ENCODE measurements at regions not wholly inside any gene's neighbourhood (a gene's known extent, or its start where the extent isn't known, plus 50 kb on each side); places are given as distances from the start of the nearest gene placed in this dataset.

- TF ChIP-seq CTCF (IDR thresholded peaks at IDR 0.05; ENCODE audit: extremely low read depth in 1 of 2, insufficient read depth in 1 of 2, low read depth in 1 of 2, low read length in 2 of 2): no peak
- TF ChIP-seq EZH2 (IDR thresholded peaks at IDR 0.05; ENCODE audit: borderline replicate concordance, low read depth, low read length, severe bottlenecking): no peak
- TF ChIP-seq POLR2AphosphoS5 (IDR thresholded peaks at IDR 0.05; ENCODE audit: insufficient read depth, low read depth, low read length): no peak
- TF ChIP-seq POLR2A (IDR thresholded peaks at IDR 0.05; ENCODE audit: low read depth, low read length): no peak
- no peak for TF ChIP-seq MYC (IDR thresholded peaks at IDR 0.05; ENCODE audit: low read depth, low read length)
- no peak for TF ChIP-seq MAX (IDR thresholded peaks at IDR 0.05; ENCODE audit: insufficient read depth, insufficient read length)
- TF ChIP-seq JUN (IDR thresholded peaks at IDR 0.05; ENCODE audit: borderline replicate concordance, insufficient read depth, insufficient read length, low read depth): no peak
- TF ChIP-seq GATA2 (IDR thresholded peaks at IDR 0.05; ENCODE audit: insufficient read depth, insufficient read length, low read depth, low read length): no peak
Observed at GRCh38 chr17:70520447-70520846, 351.1 kb downstream of the KCNJ2 start.

All from endothelial cell of umbilical vein (primary cell).